Motor neuron (in vitro differentiated cells): ENCODE measurements at regions not wholly inside any gene's neighbourhood (a gene's known extent, or its start where the extent isn't known, plus 50 kb on each side); places are given as distances from the start of the nearest gene placed in this dataset.
A peak's percentile ranks its signal among the peaks of the same experiment; 100 is the strongest.

Source experiments
- ATAC-seq, 8 experiments: fragments of 200-7000 bp; cut with Tn5 transposase; replicated peaks in 6 of 8; 2 replicates each; pipeline ENCODE4 v1.8.0; 2021; ENCODE audit warnings: mild to moderate bottlenecking in 8 of 8, moderate library complexity in 8 of 8
- H3K27ac ChIP-seq, 2 donors: fragments of 250-450 bp; sonication (Bioruptor Pico); 2 replicates each; pipeline ENCODE4 v1.9.0; 2021; ENCODE audit warnings: antibody characterized with exemption in 2 of 2, mild to moderate bottlenecking in 2 of 2, moderate library complexity in 1 of 2
- H3K4me1 ChIP-seq, 2 donors: fragments of 250-450 bp; sonication (Bioruptor Pico); replicated peaks in 1 of 2; 2 replicates each; pipeline ENCODE4 v1.6.1; 2021; ENCODE audit warnings: antibody characterized with exemption in 2 of 2, mild to moderate bottlenecking in 2 of 2, moderate library complexity in 1 of 2
- H3K4me3 ChIP-seq, 5 donors: fragments of 250-450 bp; sonication (Bioruptor Pico); 2 replicates each; pipeline ENCODE4 v1.9.0; 2021; ENCODE audit warnings: antibody characterized with exemption in 5 of 5, mild to moderate bottlenecking in 5 of 5, moderate library complexity in 4 of 5
- WGBS, 10 experiments: fragments of 450-650 bp; shearing (Covaris generic); methylation state at CpG; one replicate each; pipeline ENCODE4 v1.0.0; 2022; 5-methylcytosine and 5-hydroxymethylcytosine counted together
- in situ Hi-C, 9 experiments: fragments of 400-800 bp; cut with MboI; loops; one replicate each; pipeline ENCODE4 v1.15.0; 2021; ENCODE audit warnings: low sequenced_read_pairs in 9 of 9, low pct_unique_long_range_greater_than_20kb in 2 of 9; ENCODE audit not compliant: unreplicated experiment in 9 of 9

DNA sequence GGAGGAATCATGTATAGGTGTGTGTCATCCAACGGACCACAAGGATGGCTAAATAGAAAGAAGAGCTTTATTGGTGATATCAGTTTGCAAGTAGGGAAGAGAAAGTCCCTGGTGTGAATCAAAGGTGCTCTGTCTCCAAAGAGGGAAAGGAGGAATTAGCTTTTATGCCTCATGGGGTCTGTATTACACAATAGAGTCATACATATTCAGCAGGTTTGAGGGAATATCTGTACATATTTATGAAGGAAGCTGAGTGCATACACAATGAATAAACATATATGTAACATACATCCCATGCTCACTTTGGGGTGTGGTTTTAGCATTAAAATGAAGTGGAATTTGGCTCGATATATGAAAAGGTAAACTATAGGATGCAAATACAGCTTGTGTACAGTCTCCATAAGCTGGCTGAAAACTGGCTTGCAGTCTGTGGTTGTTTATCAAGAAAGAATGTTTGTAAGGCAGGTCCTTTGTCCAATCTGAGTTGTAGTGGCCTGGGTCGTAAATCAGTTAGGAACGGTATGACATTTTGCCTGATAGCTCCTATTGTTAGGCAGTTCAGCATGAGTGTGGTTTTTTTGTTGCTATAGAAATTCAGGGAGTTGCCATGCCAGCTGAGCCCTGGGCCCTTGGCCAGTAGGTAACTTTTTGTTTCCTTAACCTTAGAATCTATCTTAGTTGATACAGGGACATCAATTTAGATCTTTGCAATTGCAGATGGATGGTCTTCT is 198.0 kb upstream of the ZP4 start:
- in situ Hi-C loops: no loop called here
- ATAC-seq: peak in 7 of 8 experiments; percentile 75 to 99 (median 95)
- 0 to 40% (median 22%) methylated on average over 1 to 4 of the region's 4 CpGs; no CpG with 5 or more reads in 1 of the 10 experiments for WGBS, 10 experiments
- H3K4me3 ChIP-seq: no peak overlapping the region
- peak overlapping the region in 1 of 2 donors; percentile 4 for H3K27ac ChIP-seq
- peaks cover 29 to 32% of the 10 kb centered on the region in 2 donors for H3K4me1 ChIP-seq

DNA sequence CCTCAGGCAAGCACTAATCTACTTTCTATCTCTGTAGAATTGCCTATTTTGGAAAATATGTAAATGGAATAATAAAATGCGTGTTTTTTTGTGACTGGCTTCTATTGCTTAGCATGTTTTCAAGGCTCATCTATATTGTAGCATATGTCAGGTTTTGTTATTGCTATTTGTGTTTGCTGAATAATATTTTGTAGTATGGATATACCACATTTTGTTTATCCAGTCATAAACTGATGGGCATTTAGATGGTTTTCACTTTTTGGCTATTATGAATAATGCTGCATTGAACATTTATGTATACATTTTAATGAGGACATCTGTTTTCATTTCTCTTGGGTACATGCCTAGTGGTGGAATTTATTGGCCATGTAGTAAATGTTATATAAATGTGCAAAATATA is 183.3 kb upstream of the ZP4 start:
- H3K4me1 ChIP-seq: no peaks in the 10 kb centered on the region
- peak in 1 of 8 experiments; percentile 58 for ATAC-seq
- H3K4me3 ChIP-seq: no peak overlapping the region
- in situ Hi-C loops: no loop called here
- WGBS, 10 experiments: 0 to 100% (median 50%) methylated on average over 1 of the region's 1 CpG; no CpG with 5 or more reads in 1 of the 10 experiments
- H3K27ac ChIP-seq: no peak overlapping the region

DNA sequence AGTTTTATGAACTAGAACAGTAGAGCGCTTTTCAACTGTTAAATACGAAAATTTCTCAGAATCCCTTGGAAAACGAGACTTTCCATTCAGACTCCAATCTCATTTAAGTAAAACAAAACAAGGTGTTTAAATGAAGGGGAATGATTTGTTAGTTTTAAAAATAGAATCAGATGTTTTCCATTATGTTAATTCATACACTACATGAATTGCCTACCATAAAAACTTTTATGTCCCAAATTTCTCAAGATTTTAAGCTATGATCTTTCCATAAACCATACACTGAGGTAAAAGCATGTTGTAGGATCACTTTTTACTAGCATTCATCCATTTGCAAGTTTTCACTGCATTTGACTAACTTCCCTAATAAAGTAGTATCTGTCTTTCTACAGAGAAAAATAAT is 180.3 kb upstream of the ZP4 start:
- Histone ChIP-seq H3K4me1 (no peaks in the 10 kb centered on the region), H3K4me3 (no peak overlapping the region), H3K27ac (no peak overlapping the region)
- ATAC-seq: no peak
- in situ Hi-C loops: no loop called here
- 0 to 94% (median 74%) methylated on average over 1 to 3 of the region's 3 CpGs for WGBS, 10 experiments

DNA sequence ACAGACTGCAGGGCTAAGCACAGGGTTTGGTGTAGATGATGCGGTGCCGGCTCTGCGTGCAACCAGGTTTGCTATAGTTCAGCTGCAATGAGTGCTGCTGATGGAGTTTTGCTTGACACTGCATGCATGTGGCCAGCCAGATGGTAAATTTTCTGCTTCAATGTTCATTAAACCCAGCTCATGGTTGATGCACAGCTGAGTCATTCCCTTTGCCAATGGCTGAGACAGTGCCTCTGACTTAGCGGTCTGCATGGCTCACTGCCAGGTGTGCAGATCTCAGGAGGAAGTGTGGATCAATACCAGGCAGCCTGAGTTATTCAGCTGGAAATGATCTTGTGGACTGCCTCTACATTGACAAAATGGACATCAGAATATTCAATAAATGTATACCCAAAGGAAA is 172.7 kb upstream of the ZP4 start:
- Histone ChIP-seq H3K4me3 (no peak overlapping the region), H3K4me1 (peaks cover 6 to 8% of the 10 kb centered on the region in 2 donors), H3K27ac (peak overlapping the region in 1 of 2 donors; percentile 44)
- ATAC-seq: peak in 6 of 8 experiments; percentile 9 to 95 (median 88)
- in situ Hi-C loops: no loop called here
- WGBS, 10 experiments: 13 to 86% (median 72%) methylated on average over 1 to 4 of the region's 4 CpGs; no CpG with 5 or more reads in 4 of the 10 experiments

DNA sequence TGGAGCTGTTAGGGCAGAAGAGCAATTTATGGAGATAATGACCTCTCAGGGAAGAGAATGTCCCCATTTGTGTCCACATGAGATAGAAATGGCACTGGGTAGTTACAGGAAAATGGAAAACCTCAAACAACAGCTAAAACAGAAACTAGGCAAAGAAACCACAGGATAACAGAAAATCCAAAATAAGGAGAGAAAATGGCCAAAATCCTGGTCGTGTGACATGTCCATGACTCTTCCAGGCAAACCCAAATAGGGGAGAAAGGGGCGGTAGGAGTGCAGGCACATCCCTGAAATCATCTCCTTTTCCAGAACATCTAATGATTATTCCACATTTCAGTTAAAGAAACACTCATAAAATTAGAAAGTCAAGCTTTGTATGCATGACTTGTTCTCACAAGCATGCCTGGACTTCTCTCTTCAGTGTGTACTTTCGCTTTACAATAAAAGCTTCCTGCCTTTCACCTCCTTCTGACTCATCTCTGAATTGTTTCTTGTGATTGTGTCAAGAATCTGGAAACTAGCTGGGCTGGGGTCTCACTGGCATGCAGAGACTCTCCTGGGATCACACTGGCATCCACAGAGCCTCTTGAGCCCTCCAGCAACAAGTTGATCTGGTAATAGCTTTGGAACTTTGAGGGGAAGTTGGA is 171.4 kb upstream of the ZP4 start:
- H3K4me3 ChIP-seq: no peak overlapping the region
- ATAC-seq: peak; percentile 27 to 81 (median 54)
- 13 to 100% (median 77%) methylated on average over 1 to 3 of the region's 3 CpGs for WGBS, 10 experiments
- no peak overlapping the region for H3K27ac ChIP-seq
- H3K4me1 ChIP-seq: peaks cover 6 to 8% of the 10 kb centered on the region in 2 donors
- in situ Hi-C loops: no loop called here

DNA sequence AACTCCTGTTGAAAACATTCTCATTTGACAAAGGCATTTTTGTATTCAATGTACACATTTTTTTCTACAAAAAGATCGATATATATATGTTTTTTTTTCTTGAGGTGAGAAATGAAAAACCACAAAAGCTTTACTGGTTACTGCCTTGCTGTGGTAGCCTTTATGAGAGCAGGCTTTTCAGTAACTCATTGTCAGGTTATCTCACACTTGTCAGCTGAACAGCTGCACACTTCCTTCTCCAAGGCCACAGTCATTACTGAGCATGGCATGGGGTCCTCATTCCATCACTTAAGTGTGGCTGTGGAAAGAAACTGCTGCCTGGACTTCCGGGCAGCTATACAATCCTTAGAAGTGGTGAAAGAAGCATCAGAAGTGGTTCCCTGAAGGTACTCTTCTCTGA is 169.3 kb upstream of the ZP4 start:
- H3K4me1 ChIP-seq: peaks cover 6 to 8% of the 10 kb centered on the region in 2 donors
- in situ Hi-C loops: no loop called here
- no peak overlapping the region for H3K4me3 ChIP-seq
- no peak overlapping the region for H3K27ac ChIP-seq
- 0 to 83% (median 67%) methylated on average over 1 to 2 of the region's 2 CpGs; no CpG with 5 or more reads in 1 of the 10 experiments for WGBS, 10 experiments
- peak in 2 of 8 experiments; percentile 32 to 63 for ATAC-seq

DNA sequence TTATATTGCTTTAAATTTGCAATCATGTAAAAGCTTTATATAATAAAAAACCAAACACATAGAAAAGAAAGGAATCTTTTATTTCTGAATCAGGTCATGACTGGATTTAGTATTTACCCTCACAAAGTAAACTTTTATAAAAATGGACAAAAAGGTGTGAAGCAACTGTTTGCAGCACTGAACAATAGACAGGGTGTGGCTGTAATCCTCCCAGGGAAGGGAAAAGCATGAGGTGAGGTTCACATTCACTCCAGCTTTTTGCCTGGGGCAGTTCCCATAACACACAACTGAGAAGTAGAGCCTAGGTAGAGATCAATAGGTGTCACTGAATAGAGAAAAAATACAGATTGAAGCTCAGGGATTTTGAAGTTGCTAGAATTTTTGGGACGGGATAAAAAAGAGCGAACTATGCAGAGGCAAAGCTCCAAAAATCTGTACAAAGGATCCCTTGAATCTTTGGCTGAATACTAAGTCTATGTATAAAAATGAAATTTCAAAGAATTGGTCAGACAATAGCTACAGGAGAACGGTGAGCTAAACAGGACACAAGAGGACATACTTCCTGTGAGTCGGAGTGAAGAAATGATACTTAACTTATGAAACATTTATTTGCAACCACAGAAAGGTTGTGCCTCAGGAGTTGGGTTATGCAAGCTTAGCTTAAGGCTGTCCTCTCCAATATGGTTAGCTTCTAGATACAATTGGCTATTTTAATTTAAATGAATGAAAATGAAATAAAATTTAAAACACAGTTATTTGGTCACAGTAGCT is 162.0 kb upstream of the ZP4 start:
- WGBS, 10 experiments: 0 to 98% (median 89%) methylated on average over 2 to 4 of the region's 4 CpGs
- Histone ChIP-seq H3K4me1 (no peaks in the 10 kb centered on the region), H3K27ac (no peak overlapping the region), H3K4me3 (no peak overlapping the region)
- ATAC-seq: no peak
- in situ Hi-C loops: no loop called here

DNA sequence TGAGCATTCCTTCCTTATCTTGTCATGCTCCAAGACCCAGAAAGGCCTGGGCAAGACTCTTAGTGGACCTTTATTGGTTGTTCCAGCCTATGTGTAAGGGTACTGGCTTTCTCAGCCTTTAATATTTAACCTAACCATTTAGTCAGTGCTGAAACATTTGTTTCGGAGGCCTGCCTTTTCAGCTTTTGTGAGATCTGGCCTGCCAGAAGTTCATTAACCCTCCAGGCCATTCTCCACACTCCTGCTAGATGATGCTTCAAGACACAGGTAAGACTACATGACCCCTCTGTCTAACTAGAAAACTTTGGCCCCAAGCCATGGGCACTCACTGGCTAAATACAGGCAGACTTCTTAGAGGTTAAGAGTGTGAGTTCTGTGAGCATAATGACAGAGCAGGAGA is 138.4 kb upstream of the ZP4 start:
- H3K4me1 ChIP-seq: no peaks in the 10 kb centered on the region

DNA sequence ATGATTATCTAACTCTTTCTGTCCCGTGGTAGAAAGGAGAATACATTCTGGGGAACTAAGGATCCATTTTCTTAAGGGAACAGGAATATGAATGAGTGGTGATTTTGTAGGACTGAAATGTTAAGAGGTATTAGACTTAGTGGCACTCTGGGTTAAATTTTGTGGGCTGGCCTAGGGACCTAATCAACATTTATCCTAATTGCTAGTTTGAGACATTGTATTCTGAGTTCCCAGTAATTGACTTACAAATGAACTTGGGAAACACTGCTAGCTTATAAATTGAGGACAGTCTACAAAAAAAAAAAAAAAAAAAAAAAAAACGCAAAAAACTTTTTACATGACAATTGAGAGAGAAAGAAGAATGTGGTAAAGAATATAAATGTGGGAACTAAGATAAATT is 136.6 kb upstream of the ZP4 start:
- Histone ChIP-seq H3K4me3 (no peak overlapping the region), H3K4me1 (no peaks in the 10 kb centered on the region), H3K27ac (no peak overlapping the region)
- 0 to 34% (median 21%) methylated on average over 1 to 2 of the region's 2 CpGs for WGBS, 10 experiments
- in situ Hi-C loops: no loop called here
- no peak for ATAC-seq

More for the DNA sequence above, 138.4 kb upstream of the ZP4 start:
- no peak overlapping the region for H3K27ac ChIP-seq
- ATAC-seq: no peak
- in situ Hi-C loops: no loop called here
- 14 to 92% (median 85%) methylated on average over 1 of the region's 1 CpG; no CpG with 5 or more reads in 5 of the 10 experiments for WGBS, 10 experiments
- H3K4me3 ChIP-seq: no peak overlapping the region

DNA sequence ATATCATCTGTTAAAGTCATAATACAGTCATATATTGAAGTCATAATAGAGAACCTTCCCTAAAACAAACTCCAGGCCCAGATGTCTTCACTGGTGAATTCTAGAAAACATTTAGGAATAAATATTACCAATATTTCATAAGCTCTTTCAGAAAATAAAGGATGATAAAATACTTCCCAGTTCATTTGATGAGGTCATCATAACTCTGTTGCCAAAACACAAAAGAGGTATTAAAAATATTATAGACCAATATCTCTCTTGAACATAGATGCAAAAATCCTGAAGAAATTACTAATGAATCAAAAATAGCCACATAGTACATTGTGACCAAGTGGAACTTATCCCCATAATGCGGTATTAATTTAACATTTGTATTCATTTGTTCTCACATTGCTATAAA is 132.4 kb upstream of the ZP4 start:
- 25 to 100% (median 92%) methylated on average over 1 of the region's 1 CpG; no CpG with 5 or more reads in 1 of the 10 experiments for WGBS, 10 experiments
- ATAC-seq: no peak
- H3K4me1 ChIP-seq: no peaks in the 10 kb centered on the region
- no peak overlapping the region for H3K27ac ChIP-seq
- H3K4me3 ChIP-seq: no peak overlapping the region
- in situ Hi-C loops: no loop called here

DNA sequence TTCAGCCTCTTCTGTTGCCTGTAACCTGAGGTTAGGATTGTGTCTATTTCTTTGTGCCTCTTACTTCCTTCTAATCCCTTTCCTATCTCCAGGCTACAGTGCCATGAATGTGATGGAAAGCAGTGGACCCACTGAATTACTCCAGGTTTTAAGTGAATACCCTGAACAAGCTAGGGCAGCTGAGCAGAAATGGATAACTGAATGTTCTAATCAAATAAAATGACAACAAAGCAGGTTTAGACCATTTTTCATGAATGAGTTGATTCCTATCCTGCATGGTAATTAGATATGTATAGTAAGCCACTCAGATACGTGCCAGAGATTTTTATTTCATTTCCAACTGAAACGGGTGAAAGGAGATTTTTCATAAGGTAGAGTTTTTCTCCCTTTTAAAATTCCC is 127.5 kb upstream of the ZP4 start:
- no peak overlapping the region for H3K4me3 ChIP-seq
- H3K4me1 ChIP-seq: no peaks in the 10 kb centered on the region
- in situ Hi-C loops: no loop called here
- 5 to 100% (median 26%) methylated on average over 1 to 2 of the region's 2 CpGs; no CpG with 5 or more reads in 1 of the 10 experiments for WGBS, 10 experiments
- H3K27ac ChIP-seq: no peak overlapping the region
- ATAC-seq: no peak

DNA sequence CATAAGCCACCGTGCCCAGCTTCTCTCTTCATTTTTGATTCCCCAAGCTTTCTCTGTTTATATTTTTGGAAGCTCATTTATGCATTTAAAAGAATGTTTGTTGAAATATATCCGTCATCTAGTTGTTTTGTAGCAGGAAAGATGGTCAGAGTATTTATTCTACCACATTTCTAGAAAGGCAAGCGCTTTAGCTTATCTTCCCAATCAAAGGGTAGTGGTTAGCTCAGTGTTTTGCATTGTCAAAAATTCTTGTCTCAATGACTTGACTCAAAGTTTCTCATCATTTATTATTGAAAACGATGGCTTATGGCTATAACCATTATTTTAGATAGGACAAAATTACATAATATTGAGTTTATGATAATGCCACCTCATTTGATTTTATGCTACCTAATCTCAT is 116.1 kb upstream of the ZP4 start:
- in situ Hi-C loops: no loop called here
- Histone ChIP-seq H3K4me3 (no peak overlapping the region), H3K27ac (no peak overlapping the region), H3K4me1 (peaks cover 3 to 6% of the 10 kb centered on the region in 2 donors)
- 11 to 100% (median 85%) methylated on average over 1 to 4 of the region's 4 CpGs for WGBS, 10 experiments
- no peak for ATAC-seq

DNA sequence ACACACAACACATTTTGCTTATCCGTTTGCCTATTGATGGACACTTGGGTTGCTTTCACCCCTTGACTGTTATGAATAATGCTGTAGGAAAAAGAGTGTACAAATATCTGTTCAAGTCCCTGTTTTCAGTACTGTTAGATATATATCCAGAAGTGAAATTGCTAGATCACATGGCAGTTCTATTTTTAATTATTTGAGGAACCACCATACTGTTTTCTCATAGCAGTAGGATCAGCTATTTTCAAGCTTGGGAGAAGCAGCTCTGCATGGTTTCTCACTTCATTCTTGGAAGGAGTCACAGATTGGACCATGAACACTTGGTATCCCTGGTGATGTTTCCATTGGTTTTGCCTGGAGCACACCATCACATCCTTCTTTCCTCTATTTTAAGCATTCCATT is 114.4 kb upstream of the ZP4 start:
- 0 to 100% (median 93%) methylated on average over 1 of the region's 1 CpG; no CpG with 5 or more reads in 5 of the 10 experiments for WGBS, 10 experiments
- no peak for ATAC-seq
- Histone ChIP-seq H3K4me1 (peaks cover 3 to 9% of the 10 kb centered on the region in 2 donors), H3K27ac (no peak overlapping the region), H3K4me3 (no peak overlapping the region)
- in situ Hi-C loops: no loop called here
